Smooth muscle cell (in vitro differentiated cells): ENCODE measurements at regions not wholly inside any gene's neighbourhood (a gene's known extent, or its start where the extent isn't known, plus 50 kb on each side); places are given as distances from the start of the nearest gene placed in this dataset.

ENCODE experiments used
- DNase-seq: peaks from one replicate; lab custom pipeline; 2025; ENCODE audit not compliant: unreplicated experiment; lab: John Stamatoyannopoulos, UW
- H2AFZ ChIP-seq: fragments of 200-600 bp; sonication (generic); 2 replicates; pipeline ENCODE4 v1.6.0; 2016; ENCODE audit warnings: antibody characterized with exemption, low read depth, mild to moderate bottlenecking
- H3F3A ChIP-seq: fragments of 200-600 bp; sonication (generic); 2 replicates; pipeline ENCODE4 v1.6.0; 2017; ENCODE audit warnings: antibody characterized with exemption, low read depth
- H3K27ac ChIP-seq: fragments of 200-600 bp; sonication (generic); 2 replicates; pipeline ENCODE4 v1.5.1; 2016; ENCODE audit warnings: low read depth, mild to moderate bottlenecking
- H3K27me3 ChIP-seq: fragments of 200-600 bp; sonication (generic); 2 replicates; pipeline ENCODE4 v1.6.1; 2016; ENCODE audit warnings: low read depth, mild to moderate bottlenecking
- H3K36me3 ChIP-seq: fragments of 200-600 bp; sonication (generic); 2 replicates; pipeline ENCODE4 v1.5.1; 2016; ENCODE audit warnings: low read depth
- H3K4me1 ChIP-seq: fragments of 200-600 bp; sonication (generic); 2 replicates; pipeline ENCODE4 v1.5.1; 2016; ENCODE audit warnings: low read depth
- H3K4me2 ChIP-seq: fragments of 200-600 bp; sonication (generic); 2 replicates; pipeline ENCODE4 v1.6.0; 2016; ENCODE audit warnings: mild to moderate bottlenecking
- H3K4me3 ChIP-seq: fragments of 200-600 bp; sonication (generic); 2 replicates; pipeline ENCODE4 v1.5.1; 2016; ENCODE audit warnings: mild to moderate bottlenecking
- H3K79me2 ChIP-seq: fragments of 200-600 bp; sonication (generic); 2 replicates; pipeline ENCODE4 v1.6.0; 2016; ENCODE audit warnings: low read depth, mild to moderate bottlenecking
- H3K9ac ChIP-seq: fragments of 200-600 bp; sonication (generic); 2 replicates; pipeline ENCODE4 v1.6.0; 2016; ENCODE audit warnings: low read depth
- H3K9me3 ChIP-seq: fragments of 200-600 bp; sonication (generic); replicated peaks from 2 replicates; pipeline ENCODE4 v1.5.1; 2016; ENCODE audit warnings: low read depth
- H4K20me1 ChIP-seq: fragments of 200-600 bp; sonication (generic); 2 replicates; pipeline ENCODE4 v1.6.0; 2016; ENCODE audit warnings: low read depth
- WGBS: methylation state at CpG from one replicate; pipeline ENCODE4 v1.1.7; 2016; ENCODE audit warnings: low lambda C conversion rate; 5-methylcytosine and 5-hydroxymethylcytosine counted together
- TF ChIP-seq, protein P1 (sequence below): fragments of 200-600 bp; sonication (generic); IDR thresholded peaks from 2 replicates; pipeline ENCODE4 v1.5.1; 2017; ENCODE audit warnings: borderline replicate concordance, mild to moderate bottlenecking, antibody characterized with exemption; ENCODE audit not compliant: insufficient read depth, poor library complexity, severe bottlenecking

DNA sequence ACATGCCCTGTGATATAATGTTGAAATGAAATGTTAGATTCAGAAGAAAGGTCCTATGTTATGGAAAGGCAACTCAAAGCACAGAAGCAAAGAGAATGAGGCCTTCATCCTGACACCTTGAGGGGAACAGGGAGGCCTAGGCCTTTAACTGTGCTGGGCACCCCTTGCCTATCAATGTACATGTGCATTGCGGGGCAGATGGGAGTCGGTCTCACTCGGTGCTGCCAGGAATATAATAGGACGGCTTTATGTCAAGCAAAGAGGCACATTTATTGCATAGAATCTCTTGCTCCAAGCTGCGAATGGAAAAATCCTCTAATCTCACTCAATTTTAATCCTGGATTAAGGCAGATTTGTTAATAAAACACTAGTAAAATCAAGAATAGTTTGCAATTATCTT is 301.0 kb upstream of the SOX14 start:
- Histone ChIP-seq H3K4me1 (no peaks in the 10 kb centered on the region), H3K27ac (no peak overlapping the region), H3K9ac (no peak overlapping the region), H3K9me3 (no peaks in the 10 kb centered on the region), H3K27me3 (no peaks in the 10 kb centered on the region), H3K79me2 (no peaks in the 10 kb centered on the region), H3K4me2 (no peak overlapping the region), H3K36me3 (no peaks in the 10 kb centered on the region), H3K4me3 (no peak overlapping the region), H2AFZ (no peak overlapping the region), H3F3A (no peaks in the 10 kb centered on the region), H4K20me1 (no peaks in the 10 kb centered on the region)
- TF ChIP-seq, protein P1, sequence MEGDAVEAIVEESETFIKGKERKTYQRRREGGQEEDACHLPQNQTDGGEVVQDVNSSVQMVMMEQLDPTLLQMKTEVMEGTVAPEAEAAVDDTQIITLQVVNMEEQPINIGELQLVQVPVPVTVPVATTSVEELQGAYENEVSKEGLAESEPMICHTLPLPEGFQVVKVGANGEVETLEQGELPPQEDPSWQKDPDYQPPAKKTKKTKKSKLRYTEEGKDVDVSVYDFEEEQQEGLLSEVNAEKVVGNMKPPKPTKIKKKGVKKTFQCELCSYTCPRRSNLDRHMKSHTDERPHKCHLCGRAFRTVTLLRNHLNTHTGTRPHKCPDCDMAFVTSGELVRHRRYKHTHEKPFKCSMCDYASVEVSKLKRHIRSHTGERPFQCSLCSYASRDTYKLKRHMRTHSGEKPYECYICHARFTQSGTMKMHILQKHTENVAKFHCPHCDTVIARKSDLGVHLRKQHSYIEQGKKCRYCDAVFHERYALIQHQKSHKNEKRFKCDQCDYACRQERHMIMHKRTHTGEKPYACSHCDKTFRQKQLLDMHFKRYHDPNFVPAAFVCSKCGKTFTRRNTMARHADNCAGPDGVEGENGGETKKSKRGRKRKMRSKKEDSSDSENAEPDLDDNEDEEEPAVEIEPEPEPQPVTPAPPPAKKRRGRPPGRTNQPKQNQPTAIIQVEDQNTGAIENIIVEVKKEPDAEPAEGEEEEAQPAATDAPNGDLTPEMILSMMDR: no peak
- no peak for DNase-seq
- WGBS: 83% methylated on average over 5 of the region's 5 CpGs

DNA sequence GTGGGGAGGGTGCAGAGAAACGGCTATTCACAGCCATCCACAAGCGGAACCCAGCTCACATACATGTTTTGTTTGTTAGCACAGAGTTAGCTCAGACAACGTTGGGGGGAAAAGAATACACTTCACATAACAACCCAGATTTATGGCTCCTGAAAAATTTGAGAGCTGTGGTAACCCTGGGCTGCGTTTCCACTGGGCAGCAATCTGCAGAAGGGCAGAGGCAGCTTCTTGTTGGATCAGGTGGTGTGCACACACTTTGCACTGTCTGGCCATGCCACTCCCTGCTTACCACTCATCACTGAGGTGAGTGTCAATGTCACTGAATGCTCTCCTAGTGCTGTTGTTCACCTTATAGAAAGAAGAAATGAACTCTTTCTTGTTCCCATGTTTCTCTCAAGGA is 299.8 kb upstream of the SOX14 start:
- H3K9ac ChIP-seq: no peak overlapping the region
- H4K20me1 ChIP-seq: no peaks in the 10 kb centered on the region
- H3K4me2 ChIP-seq: no peak overlapping the region
- TF ChIP-seq, protein P1: no peak
- no peak overlapping the region for H2AFZ ChIP-seq
- 79% methylated on average over 4 of the region's 4 CpGs for WGBS
- H3K79me2 ChIP-seq: no peaks in the 10 kb centered on the region
- no peaks in the 10 kb centered on the region for H3K36me3 ChIP-seq
- no peak overlapping the region for H3K4me3 ChIP-seq
- H3K27ac ChIP-seq: no peak overlapping the region
- DNase-seq: no peak
- no peaks in the 10 kb centered on the region for H3K4me1 ChIP-seq
- H3K27me3 ChIP-seq: no peaks in the 10 kb centered on the region
- H3F3A ChIP-seq: no peaks in the 10 kb centered on the region
- no peaks in the 10 kb centered on the region for H3K9me3 ChIP-seq

DNA sequence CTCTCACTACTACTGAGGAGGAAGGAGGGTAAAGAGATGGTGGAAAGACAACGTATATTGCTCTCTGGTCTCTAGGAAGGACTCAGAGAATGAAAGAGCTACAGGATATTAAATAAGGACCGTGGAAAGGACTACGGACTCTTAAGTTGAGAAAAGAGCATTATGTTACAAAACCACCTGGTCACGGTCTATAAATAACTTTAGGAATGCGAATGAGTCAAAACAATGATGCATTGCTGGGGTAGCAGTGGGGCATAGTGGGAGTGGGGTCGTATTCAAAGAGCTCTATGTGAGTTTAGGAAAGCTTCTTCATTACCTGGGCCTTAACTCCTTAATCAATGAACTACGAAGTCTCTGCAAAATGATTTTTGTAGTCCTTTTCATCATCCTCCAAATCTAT is 295.7 kb upstream of the SOX14 start:
- no peak overlapping the region for H3K4me3 ChIP-seq
- H3K9me3 ChIP-seq: no peaks in the 10 kb centered on the region
- no peak for DNase-seq
- H3F3A ChIP-seq: no peaks in the 10 kb centered on the region
- no peak overlapping the region for H2AFZ ChIP-seq
- no peaks in the 10 kb centered on the region for H3K36me3 ChIP-seq
- no peaks in the 10 kb centered on the region for H3K27me3 ChIP-seq
- H3K9ac ChIP-seq: no peak overlapping the region
- no peaks in the 10 kb centered on the region for H4K20me1 ChIP-seq
- no peak overlapping the region for H3K27ac ChIP-seq
- H3K4me2 ChIP-seq: no peak overlapping the region
- 64% methylated on average over 7 of the region's 7 CpGs for WGBS
- TF ChIP-seq, protein P1: no peak
- no peaks in the 10 kb centered on the region for H3K4me1 ChIP-seq
- H3K79me2 ChIP-seq: no peaks in the 10 kb centered on the region

- Histone ChIP-seq H3K27ac (no peak overlapping the region), H3F3A (no peaks in the 10 kb centered on the region), H3K9ac (no peak overlapping the region), H3K4me1 (no peaks in the 10 kb centered on the region), H3K36me3 (no peaks in the 10 kb centered on the region), H3K4me3 (no peak overlapping the region), H3K27me3 (no peaks in the 10 kb centered on the region), H3K9me3 (no peaks in the 10 kb centered on the region), H4K20me1 (no peaks in the 10 kb centered on the region), H3K79me2 (no peaks in the 10 kb centered on the region), H2AFZ (no peak overlapping the region), H3K4me2 (no peak overlapping the region)
- DNase-seq: no peak
- TF ChIP-seq, protein P1: no peak
These were observed 294.9 kb upstream of the SOX14 start for GRCh38 chr3:137469263-137469662.
